ENCODE measurements at regions not wholly inside any gene's neighbourhood (a gene's known extent, or its start where the extent isn't known, plus 50 kb on each side); places are given as distances from the start of the nearest gene placed in this dataset.

- TF ChIP-seq FOXP2 (optimal IDR thresholded peaks at IDR 0.05; ENCODE audit: borderline replicate concordance, extremely low read depth, extremely low read length, insufficient read depth) = no peak
- no peak for TF ChIP-seq POLR2AphosphoS5 (IDR thresholded peaks at IDR 0.05; ENCODE audit: low read depth, low read length)
- TF ChIP-seq TAF1 (IDR thresholded peaks at IDR 0.05; ENCODE audit: borderline replicate concordance, insufficient read depth, low read length) = no peak
- TF ChIP-seq REST (IDR thresholded peaks at IDR 0.05; ENCODE audit: insufficient read depth in 1 of 2, low read depth in 2 of 2, low read length in 2 of 2) = no peak
- TF ChIP-seq SIN3A (IDR thresholded peaks at IDR 0.05; ENCODE audit: borderline replicate concordance, insufficient read depth, low read length) = no peak
Measured at GRCh38 chr3:181461381-181461780, 250.3 kb upstream of the SOX2 start.

GRCh38 chr3:181459516-181459915, 252.2 kb upstream of the SOX2 start:
- TF ChIP-seq POLR2AphosphoS5 (IDR thresholded peaks at IDR 0.05; ENCODE audit: low read depth, low read length) (no peak), SIN3A (IDR thresholded peaks at IDR 0.05; ENCODE audit: borderline replicate concordance, insufficient read depth, low read length) (no peak), TAF1 (IDR thresholded peaks at IDR 0.05; ENCODE audit: borderline replicate concordance, insufficient read depth, low read length) (no peak), FOXP2 (optimal IDR thresholded peaks at IDR 0.05; ENCODE audit: borderline replicate concordance, extremely low read depth, extremely low read length, insufficient read depth) (no peak), REST (IDR thresholded peaks at IDR 0.05; ENCODE audit: insufficient read depth in 1 of 2, low read depth in 2 of 2, low read length in 2 of 2) (no peak)

GRCh38 chr3:181458857-181459256, 252.9 kb upstream of the SOX2 start:
- no peak for TF ChIP-seq REST (IDR thresholded peaks at IDR 0.05; ENCODE audit: insufficient read depth in 1 of 2, low read depth in 2 of 2, low read length in 2 of 2)
- TF ChIP-seq POLR2AphosphoS5 (IDR thresholded peaks at IDR 0.05; ENCODE audit: low read depth, low read length) = no peak
- no peak for TF ChIP-seq FOXP2 (optimal IDR thresholded peaks at IDR 0.05; ENCODE audit: borderline replicate concordance, extremely low read depth, extremely low read length, insufficient read depth)
- no peak for TF ChIP-seq TAF1 (IDR thresholded peaks at IDR 0.05; ENCODE audit: borderline replicate concordance, insufficient read depth, low read length)
- no peak for TF ChIP-seq SIN3A (IDR thresholded peaks at IDR 0.05; ENCODE audit: borderline replicate concordance, insufficient read depth, low read length)

GRCh38 chr3:181457756-181458155, 254.0 kb upstream of the SOX2 start:
- no peak for TF ChIP-seq TAF1 (IDR thresholded peaks at IDR 0.05; ENCODE audit: borderline replicate concordance, insufficient read depth, low read length)
- no peak for TF ChIP-seq REST (IDR thresholded peaks at IDR 0.05; ENCODE audit: insufficient read depth in 1 of 2, low read depth in 2 of 2, low read length in 2 of 2)
- no peak for TF ChIP-seq POLR2AphosphoS5 (IDR thresholded peaks at IDR 0.05; ENCODE audit: low read depth, low read length)
- TF ChIP-seq SIN3A (IDR thresholded peaks at IDR 0.05; ENCODE audit: borderline replicate concordance, insufficient read depth, low read length) = no peak
- no peak for TF ChIP-seq FOXP2 (optimal IDR thresholded peaks at IDR 0.05; ENCODE audit: borderline replicate concordance, extremely low read depth, extremely low read length, insufficient read depth)

GRCh38 chr3:181457190-181457589, 254.5 kb upstream of the SOX2 start:
- TF ChIP-seq POLR2AphosphoS5 (IDR thresholded peaks at IDR 0.05; ENCODE audit: low read depth, low read length) (no peak), SIN3A (IDR thresholded peaks at IDR 0.05; ENCODE audit: borderline replicate concordance, insufficient read depth, low read length) (no peak), TAF1 (IDR thresholded peaks at IDR 0.05; ENCODE audit: borderline replicate concordance, insufficient read depth, low read length) (no peak), REST (IDR thresholded peaks at IDR 0.05; ENCODE audit: insufficient read depth in 1 of 2, low read depth in 2 of 2, low read length in 2 of 2) (no peak), FOXP2 (optimal IDR thresholded peaks at IDR 0.05; ENCODE audit: borderline replicate concordance, extremely low read depth, extremely low read length, insufficient read depth) (no peak)

All from PFSK-1 (cell line).